ENCODE measurements at regions not wholly inside any gene's neighbourhood (a gene's known extent, or its start where the extent isn't known, plus 50 kb on each side); places are given as distances from the start of the nearest gene placed in this dataset.

DNA sequence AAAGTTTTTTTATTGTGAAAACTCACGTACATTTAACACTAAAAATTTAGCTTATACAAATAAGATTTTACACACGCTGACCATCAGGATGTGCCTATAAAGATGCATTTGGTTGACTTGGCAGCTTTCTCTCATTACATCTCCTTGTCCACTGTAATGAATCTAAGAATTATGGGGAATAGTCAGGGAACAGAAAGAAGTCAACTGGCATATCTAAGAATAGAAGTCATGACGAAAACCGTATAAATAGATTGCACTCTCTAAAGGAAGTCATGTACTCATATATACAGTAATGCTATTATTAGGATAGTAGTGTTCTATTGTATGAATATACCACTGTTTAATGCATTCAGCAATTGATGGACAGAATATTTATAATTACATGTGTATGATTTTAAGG, 575.8 kb upstream of the B3GALT2 start:
- Histone ChIP-seq H3K4me3 (ENCODE audit: low read depth, low read length) (no peak overlapping the region), H3K27me3 (replicated peaks; ENCODE audit: control insufficient read depth, insufficient read depth, low read length) (no peaks in the 10 kb centered on the region), H3K4me1 (no peaks in the 10 kb centered on the region), H3K9me3 (no peaks in the 10 kb centered on the region), H3K36me3 (ENCODE audit: control insufficient read depth, insufficient read depth, low read length) (no peaks in the 10 kb centered on the region)
- TF ChIP-seq, protein P1, sequence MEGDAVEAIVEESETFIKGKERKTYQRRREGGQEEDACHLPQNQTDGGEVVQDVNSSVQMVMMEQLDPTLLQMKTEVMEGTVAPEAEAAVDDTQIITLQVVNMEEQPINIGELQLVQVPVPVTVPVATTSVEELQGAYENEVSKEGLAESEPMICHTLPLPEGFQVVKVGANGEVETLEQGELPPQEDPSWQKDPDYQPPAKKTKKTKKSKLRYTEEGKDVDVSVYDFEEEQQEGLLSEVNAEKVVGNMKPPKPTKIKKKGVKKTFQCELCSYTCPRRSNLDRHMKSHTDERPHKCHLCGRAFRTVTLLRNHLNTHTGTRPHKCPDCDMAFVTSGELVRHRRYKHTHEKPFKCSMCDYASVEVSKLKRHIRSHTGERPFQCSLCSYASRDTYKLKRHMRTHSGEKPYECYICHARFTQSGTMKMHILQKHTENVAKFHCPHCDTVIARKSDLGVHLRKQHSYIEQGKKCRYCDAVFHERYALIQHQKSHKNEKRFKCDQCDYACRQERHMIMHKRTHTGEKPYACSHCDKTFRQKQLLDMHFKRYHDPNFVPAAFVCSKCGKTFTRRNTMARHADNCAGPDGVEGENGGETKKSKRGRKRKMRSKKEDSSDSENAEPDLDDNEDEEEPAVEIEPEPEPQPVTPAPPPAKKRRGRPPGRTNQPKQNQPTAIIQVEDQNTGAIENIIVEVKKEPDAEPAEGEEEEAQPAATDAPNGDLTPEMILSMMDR (IDR thresholded peaks at IDR 0.05; ENCODE audit: insufficient read depth in 1 of 2, low read depth in 1 of 2, low read length in 1 of 2, severe bottlenecking in 1 of 2, unreplicated experiment in 1 of 2), result no peak
- Mint-ChIP-seq H3K4me1 (ENCODE audit: low read depth, unreplicated experiment) (no peaks in the 10 kb centered on the region), H3K9me3 (ENCODE audit: unreplicated experiment) (no peaks in the 10 kb centered on the region), H3K4me3 (ENCODE audit: unreplicated experiment) (no peak overlapping the region), H3K27ac (ENCODE audit: unreplicated experiment) (no peak overlapping the region), H3K27me3 (ENCODE audit: insufficient read depth, unreplicated experiment) (no peaks in the 10 kb centered on the region), H3K36me3 (ENCODE audit: insufficient read depth, unreplicated experiment) (no peaks in the 10 kb centered on the region)
- no peak for DNase-seq
- ChIA-PET POLR2A (no interaction called here), CTCF (no interaction called here)
- intact Hi-C loops (cut with micrococcal nuclease; ENCODE audit: unreplicated experiment), result no loop called here
- BruUV-seq (replicated peaks), result no TSS peak

DNA sequence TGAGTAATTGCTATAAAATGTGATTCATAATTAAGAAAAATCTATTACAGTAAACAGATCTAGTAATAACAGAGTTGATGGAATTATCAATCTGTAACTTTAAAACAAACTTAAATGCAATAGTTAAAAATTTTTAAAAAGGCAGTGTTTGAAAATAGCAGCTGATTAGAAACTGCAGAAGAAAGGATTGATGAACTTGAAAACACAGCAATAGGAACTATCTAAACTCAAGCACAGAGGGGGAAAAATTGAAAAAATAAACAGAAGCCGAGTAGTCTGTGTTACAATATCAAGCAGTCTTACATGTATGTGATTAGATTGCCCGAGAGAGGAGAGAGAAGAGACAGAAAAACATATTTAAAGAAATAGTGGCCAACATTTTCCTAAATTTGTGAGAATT, 569.0 kb upstream of the B3GALT2 start:
- H3K4me1 ChIP-seq, result no peaks in the 10 kb centered on the region
- H3K9me3 Mint-ChIP-seq (ENCODE audit: unreplicated experiment), result no peaks in the 10 kb centered on the region
- H3K36me3 ChIP-seq (ENCODE audit: control insufficient read depth, insufficient read depth, low read length), result no peaks in the 10 kb centered on the region
- no peaks in the 10 kb centered on the region for H3K36me3 Mint-ChIP-seq (ENCODE audit: insufficient read depth, unreplicated experiment)
- no peaks in the 10 kb centered on the region for H3K4me1 Mint-ChIP-seq (ENCODE audit: low read depth, unreplicated experiment)
- TF ChIP-seq, protein P1 (IDR thresholded peaks at IDR 0.05; ENCODE audit: insufficient read depth in 1 of 2, low read depth in 1 of 2, low read length in 1 of 2, severe bottlenecking in 1 of 2, unreplicated experiment in 1 of 2), result no peak
- BruUV-seq (replicated peaks), result no TSS peak
- ChIA-PET CTCF (no interaction called here), POLR2A (no interaction called here)
- H3K4me3 Mint-ChIP-seq (ENCODE audit: unreplicated experiment), result no peak overlapping the region
- H3K4me3 ChIP-seq (ENCODE audit: low read depth, low read length), result no peak overlapping the region
- H3K27me3 Mint-ChIP-seq (ENCODE audit: insufficient read depth, unreplicated experiment), result no peaks in the 10 kb centered on the region
- intact Hi-C loops (cut with micrococcal nuclease; ENCODE audit: unreplicated experiment), result loop anchor here (1.0 to 5.0 kb wide), 2 partner anchors 348 to 572 kb away; no protein-coding TSS in a partner anchor
- H3K27me3 ChIP-seq (replicated peaks; ENCODE audit: control insufficient read depth, insufficient read depth, low read length), result no peaks in the 10 kb centered on the region
- no peak for DNase-seq
- H3K9me3 ChIP-seq, result no peaks in the 10 kb centered on the region
- H3K27ac Mint-ChIP-seq (ENCODE audit: unreplicated experiment), result no peak overlapping the region

DNA sequence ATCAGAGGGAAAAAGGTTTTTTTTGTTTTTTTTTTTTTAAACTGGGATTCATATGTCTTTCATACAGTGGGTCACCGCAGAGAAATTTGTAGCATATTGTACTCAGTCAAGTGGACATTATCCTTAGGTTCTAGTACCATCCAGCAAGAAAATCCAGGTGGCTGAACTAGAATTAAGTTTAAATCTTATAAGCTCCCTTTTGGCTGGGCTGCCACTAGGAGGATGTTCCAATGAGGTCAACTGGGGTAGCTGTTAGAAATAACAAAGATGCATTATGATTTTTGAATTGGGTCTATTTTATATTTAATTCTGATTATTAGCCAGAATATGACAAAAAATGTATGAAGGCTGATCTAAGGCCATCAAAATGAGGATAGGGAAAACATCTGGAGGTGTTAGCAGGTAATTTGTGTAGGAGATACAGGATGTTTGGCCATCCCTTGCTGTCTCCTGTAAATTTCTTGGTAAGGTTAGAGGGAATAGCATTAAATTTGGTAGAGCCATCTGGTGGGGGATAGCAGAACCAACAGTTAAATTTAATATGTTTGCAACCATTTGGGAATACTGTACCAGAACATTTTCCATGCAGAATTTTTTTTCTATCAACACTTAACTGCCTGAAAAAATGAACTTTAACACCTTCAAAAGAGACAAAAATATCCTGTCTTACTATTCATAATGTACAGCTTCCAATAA, 568.5 kb upstream of the B3GALT2 start:
- no peak overlapping the region for H3K4me3 Mint-ChIP-seq (ENCODE audit: unreplicated experiment)
- no peaks in the 10 kb centered on the region for H3K9me3 ChIP-seq
- H3K9me3 Mint-ChIP-seq (ENCODE audit: unreplicated experiment), result no peaks in the 10 kb centered on the region
- no peaks in the 10 kb centered on the region for H3K36me3 ChIP-seq (ENCODE audit: control insufficient read depth, insufficient read depth, low read length)
- no peaks in the 10 kb centered on the region for H3K27me3 Mint-ChIP-seq (ENCODE audit: insufficient read depth, unreplicated experiment)
- no peaks in the 10 kb centered on the region for H3K4me1 ChIP-seq
- ChIA-PET CTCF (no interaction called here), POLR2A (no interaction called here)
- H3K4me1 Mint-ChIP-seq (ENCODE audit: low read depth, unreplicated experiment), result no peaks in the 10 kb centered on the region
- no TSS peak for BruUV-seq (replicated peaks)
- H3K4me3 ChIP-seq (ENCODE audit: low read depth, low read length), result no peak overlapping the region
- intact Hi-C loops (cut with micrococcal nuclease; ENCODE audit: unreplicated experiment), result loop anchor here (1.0 to 5.0 kb wide), 2 partner anchors 348 to 572 kb away; no protein-coding TSS in a partner anchor
- H3K27ac Mint-ChIP-seq (ENCODE audit: unreplicated experiment), result no peak overlapping the region
- no peaks in the 10 kb centered on the region for H3K27me3 ChIP-seq (replicated peaks; ENCODE audit: control insufficient read depth, insufficient read depth, low read length)
- no peaks in the 10 kb centered on the region for H3K36me3 Mint-ChIP-seq (ENCODE audit: insufficient read depth, unreplicated experiment)
- TF ChIP-seq, protein P1 (IDR thresholded peaks at IDR 0.05; ENCODE audit: insufficient read depth in 1 of 2, low read depth in 1 of 2, low read length in 1 of 2, severe bottlenecking in 1 of 2, unreplicated experiment in 1 of 2), result peak; percentile 16 to 19
- DNase-seq, result no peak
